GM19239 (cell line): ENCODE measurements at regions not wholly inside any gene's neighbourhood (a gene's known extent, or its start where the extent isn't known, plus 50 kb on each side); places are given as distances from the start of the nearest gene placed in this dataset.

ENCODE experiments used
- DNase-seq: peaks from one replicate; pipeline ENCODE4 v3.0.0; 2011; ENCODE audit warnings: low spot score; ENCODE audit not compliant: insufficient read length
- FAIRE-seq: peaks from 2 replicates; lab custom pipeline; 2011; peaks lifted over from hg19 to GRCh38; lab: Jason Lieb, UNC

GRCh38 chr16:49972280-49972679 is 52.7 kb upstream of the CNEP1R1 start:
- FAIRE-seq (no peak), DNase-seq (no peak)

GRCh38 chr16:49972961-49973360 is 52.1 kb upstream of the CNEP1R1 start:
- FAIRE-seq: no peak
- no peak for DNase-seq
